ENCODE measurements at regions not wholly inside any gene's neighbourhood (a gene's known extent, or its start where the extent isn't known, plus 50 kb on each side); places are given as distances from the start of the nearest gene placed in this dataset.

GRCh38 chr6:33933101-33933500 is 129.3 kb upstream of the MLN start:
- TF ChIP-seq CTCF (IDR thresholded peaks at IDR 0.05; ENCODE audit: insufficient read depth, low read depth, low read length): no peak
- no peak for DNase-seq (ENCODE audit: low read depth)
- no peak overlapping the region for H3K4me3 ChIP-seq (ENCODE audit: low read depth, low read length)

- DNase-seq (ENCODE audit: low read depth): no peak
- TF ChIP-seq CTCF (IDR thresholded peaks at IDR 0.05; ENCODE audit: insufficient read depth, low read depth, low read length): no peak
- H3K4me3 ChIP-seq (ENCODE audit: low read depth, low read length): no peak overlapping the region
Measured at GRCh38 chr6:33931799-33932198, 128.0 kb upstream of the MLN start.

GRCh38 chr6:33929575-33930288 is 125.9 kb upstream of the MLN start:
- DNase-seq (ENCODE audit: low read depth): no peak
- no peak overlapping the region for H3K4me3 ChIP-seq (ENCODE audit: low read depth, low read length)
- TF ChIP-seq CTCF (IDR thresholded peaks at IDR 0.05; ENCODE audit: insufficient read depth, low read depth, low read length): no peak

- H3K4me3 ChIP-seq (ENCODE audit: low read depth, low read length): no peak overlapping the region
- peak; percentile 73 for DNase-seq (ENCODE audit: low read depth)
- no peak for TF ChIP-seq CTCF (IDR thresholded peaks at IDR 0.05; ENCODE audit: insufficient read depth, low read depth, low read length)
Measured at GRCh38 chr6:33927616-33928015, 123.8 kb upstream of the MLN start.

GRCh38 chr6:33927112-33927511 is 123.3 kb upstream of the MLN start:
- TF ChIP-seq CTCF (IDR thresholded peaks at IDR 0.05; ENCODE audit: insufficient read depth, low read depth, low read length): no peak
- DNase-seq (ENCODE audit: low read depth): no peak

GRCh38 chr6:33926451-33926850 is 122.6 kb upstream of the MLN start:
- no peak for DNase-seq (ENCODE audit: low read depth)
- no peak overlapping the region for H3K4me3 ChIP-seq (ENCODE audit: low read depth, low read length)
- no peak for TF ChIP-seq CTCF (IDR thresholded peaks at IDR 0.05; ENCODE audit: insufficient read depth, low read depth, low read length)

More at GRCh38 chr6:33927112-33927511, 123.3 kb upstream of the MLN start:
- H3K4me3 ChIP-seq (ENCODE audit: low read depth, low read length): no peak overlapping the region

- no peak for TF ChIP-seq CTCF (IDR thresholded peaks at IDR 0.05; ENCODE audit: insufficient read depth, low read depth, low read length)
- H3K4me3 ChIP-seq (ENCODE audit: low read depth, low read length): no peak overlapping the region
- DNase-seq (ENCODE audit: low read depth): no peak
Measured at GRCh38 chr6:33925936-33926335, 122.1 kb upstream of the MLN start.

Data from fibroblast of villous mesenchyme (primary cell).